ENCODE measurements at regions not wholly inside any gene's neighbourhood (a gene's known extent, or its start where the extent isn't known, plus 50 kb on each side); places are given as distances from the start of the nearest gene placed in this dataset.

DNA sequence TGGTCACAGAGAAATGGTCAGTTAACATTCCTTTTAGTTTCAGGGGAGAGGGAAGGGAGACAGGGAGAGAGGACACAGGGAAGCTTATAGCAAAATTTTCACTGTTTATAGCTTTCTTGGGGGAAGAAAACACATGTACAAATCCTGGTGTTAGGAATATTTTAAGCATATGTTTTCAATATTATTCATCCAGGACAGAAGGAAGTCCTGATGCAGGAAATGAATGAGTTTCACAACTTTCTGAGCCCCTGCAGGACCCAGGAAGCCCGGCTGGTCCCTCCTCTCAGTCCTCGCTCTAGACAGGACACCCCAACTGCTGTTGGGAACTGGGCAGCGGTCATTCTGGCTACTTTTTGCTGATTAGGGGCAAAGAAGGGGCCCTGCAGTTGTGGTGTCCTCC lies 71.1 kb upstream of the ZDHHC17 start:
- TF ChIP-seq, protein P1, sequence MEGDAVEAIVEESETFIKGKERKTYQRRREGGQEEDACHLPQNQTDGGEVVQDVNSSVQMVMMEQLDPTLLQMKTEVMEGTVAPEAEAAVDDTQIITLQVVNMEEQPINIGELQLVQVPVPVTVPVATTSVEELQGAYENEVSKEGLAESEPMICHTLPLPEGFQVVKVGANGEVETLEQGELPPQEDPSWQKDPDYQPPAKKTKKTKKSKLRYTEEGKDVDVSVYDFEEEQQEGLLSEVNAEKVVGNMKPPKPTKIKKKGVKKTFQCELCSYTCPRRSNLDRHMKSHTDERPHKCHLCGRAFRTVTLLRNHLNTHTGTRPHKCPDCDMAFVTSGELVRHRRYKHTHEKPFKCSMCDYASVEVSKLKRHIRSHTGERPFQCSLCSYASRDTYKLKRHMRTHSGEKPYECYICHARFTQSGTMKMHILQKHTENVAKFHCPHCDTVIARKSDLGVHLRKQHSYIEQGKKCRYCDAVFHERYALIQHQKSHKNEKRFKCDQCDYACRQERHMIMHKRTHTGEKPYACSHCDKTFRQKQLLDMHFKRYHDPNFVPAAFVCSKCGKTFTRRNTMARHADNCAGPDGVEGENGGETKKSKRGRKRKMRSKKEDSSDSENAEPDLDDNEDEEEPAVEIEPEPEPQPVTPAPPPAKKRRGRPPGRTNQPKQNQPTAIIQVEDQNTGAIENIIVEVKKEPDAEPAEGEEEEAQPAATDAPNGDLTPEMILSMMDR (IDR thresholded peaks at IDR 0.05 in 8 of 11, conservative IDR thresholded peaks at IDR 0.05 in 3 of 11) = no peak
- TF ChIP-seq POLR2AphosphoS5 (IDR thresholded peaks at IDR 0.05) (no peak), POLR2A (IDR thresholded peaks at IDR 0.05) (no peak)
- WGBS, 5 donors = 58 to 82% (median 67%) methylated on average over 3 of the region's 3 CpGs
- intact Hi-C loops (cut with DNase I; ENCODE audit: low total_unique reads) = no loop called here
- Histone ChIP-seq H3K9me3 (no peaks in the 10 kb centered on the region), H3K4me1 (peaks cover 0 to 13% (median 1%) of the 10 kb centered on the region in 6 donors), H3K4me3 (no peak overlapping the region), H3K36me3 (no peaks in the 10 kb centered on the region), H3K27me3 (replicated peaks in 1 of 7) (no peaks in the 10 kb centered on the region), H3K27ac (no peak overlapping the region)
- no peak for DNase-seq

DNA sequence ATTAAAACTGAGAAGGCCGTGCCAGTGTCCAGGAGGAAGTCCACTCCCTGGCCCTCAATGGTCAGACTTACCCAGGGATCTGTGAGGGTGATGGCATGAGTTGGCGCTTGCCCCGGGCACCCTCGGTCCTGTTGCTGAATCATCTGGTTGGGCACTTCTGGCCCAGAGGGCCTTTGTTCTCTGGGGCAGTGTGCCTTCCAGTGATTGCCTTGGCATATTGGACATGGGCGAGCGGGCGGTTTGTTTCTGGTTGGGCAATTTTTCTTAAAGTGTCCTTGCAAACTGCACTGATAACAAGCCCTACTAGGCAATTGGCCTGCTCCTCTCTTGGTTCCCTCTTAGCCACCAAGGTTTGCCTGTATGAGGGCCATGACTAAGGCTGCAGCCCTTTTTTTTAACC lies 69.5 kb upstream of the ZDHHC17 start:
- no peaks in the 10 kb centered on the region for H3K36me3 ChIP-seq
- no peak for DNase-seq
- H3K27me3 ChIP-seq (replicated peaks in 1 of 7) = no peaks in the 10 kb centered on the region
- intact Hi-C loops (cut with DNase I; ENCODE audit: low total_unique reads) = no loop called here
- TF ChIP-seq POLR2A (IDR thresholded peaks at IDR 0.05) = no peak
- TF ChIP-seq, protein P1 (IDR thresholded peaks at IDR 0.05 in 8 of 11, conservative IDR thresholded peaks at IDR 0.05 in 3 of 11) = no peak
- TF ChIP-seq POLR2AphosphoS5 (IDR thresholded peaks at IDR 0.05) = no peak
- WGBS, 5 donors = 95 to 99% (median 96%) methylated on average over 5 to 7 of the region's 7 CpGs
- H3K4me1 ChIP-seq = peaks cover 0 to 8% (median 3%) of the 10 kb centered on the region in 6 donors
- no peaks in the 10 kb centered on the region for H3K9me3 ChIP-seq
- H3K27ac ChIP-seq = no peak overlapping the region
- H3K4me3 ChIP-seq = no peak overlapping the region

DNA sequence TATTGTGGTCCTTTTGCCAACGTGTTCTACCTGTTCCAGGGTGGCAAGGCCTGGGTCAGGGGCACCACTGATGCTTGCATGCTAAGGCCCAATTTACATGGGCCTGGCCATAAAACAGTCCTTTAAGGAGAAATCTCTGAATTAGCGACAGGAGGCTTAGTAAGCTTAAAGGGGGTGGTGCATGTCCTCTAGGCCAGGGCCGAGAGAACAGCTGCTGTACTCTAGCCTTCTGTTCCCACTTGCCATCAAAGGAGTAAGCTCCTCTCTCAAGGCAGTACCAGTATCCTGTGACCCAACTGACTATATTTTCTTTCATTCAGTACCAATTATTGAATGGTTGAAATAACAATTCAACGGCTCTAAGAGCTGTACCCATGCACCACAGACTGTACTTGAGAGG lies 67.7 kb upstream of the ZDHHC17 start:
- TF ChIP-seq, protein P1 (IDR thresholded peaks at IDR 0.05 in 8 of 11, conservative IDR thresholded peaks at IDR 0.05 in 3 of 11) = no peak
- no peak for TF ChIP-seq POLR2A (IDR thresholded peaks at IDR 0.05)
- TF ChIP-seq POLR2AphosphoS5 (IDR thresholded peaks at IDR 0.05) = no peak
- Histone ChIP-seq H3K4me1 (peaks cover 0 to 8% (median 3%) of the 10 kb centered on the region in 6 donors), H3K27ac (no peak overlapping the region), H3K36me3 (no peaks in the 10 kb centered on the region), H3K9me3 (no peaks in the 10 kb centered on the region), H3K27me3 (replicated peaks in 1 of 7) (no peaks in the 10 kb centered on the region), H3K4me3 (no peak overlapping the region)
- 82 to 94% (median 89%) methylated on average over 4 of the region's 4 CpGs for WGBS, 5 donors
- no peak for DNase-seq
- intact Hi-C loops (cut with DNase I; ENCODE audit: low total_unique reads) = no loop called here

DNA sequence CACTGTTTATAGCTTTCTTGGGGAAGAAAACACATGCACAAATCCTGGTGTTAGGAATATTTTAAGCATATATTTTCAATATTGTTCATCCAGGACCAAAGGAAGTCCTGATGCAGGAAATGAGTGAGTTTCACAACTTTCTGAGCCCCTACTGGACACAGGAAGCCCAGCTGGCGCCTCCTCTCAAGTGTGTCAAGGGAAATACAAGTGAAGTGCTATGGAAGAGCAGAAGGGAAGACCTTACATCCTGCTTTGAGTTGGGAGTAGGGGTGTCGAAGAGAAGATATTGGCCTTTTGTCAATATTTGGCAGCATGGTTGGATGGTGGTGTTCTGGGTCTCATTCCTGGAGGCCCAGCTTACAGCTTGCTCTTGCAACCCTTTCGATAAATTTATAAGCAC lies 66.1 kb upstream of the ZDHHC17 start:
- TF ChIP-seq, protein P1 (IDR thresholded peaks at IDR 0.05 in 8 of 11, conservative IDR thresholded peaks at IDR 0.05 in 3 of 11) = no peak
- TF ChIP-seq POLR2A (IDR thresholded peaks at IDR 0.05) (no peak), POLR2AphosphoS5 (IDR thresholded peaks at IDR 0.05) (no peak)
- intact Hi-C loops (cut with DNase I; ENCODE audit: low total_unique reads) = no loop called here
- WGBS, 5 donors = 46 to 68% (median 62%) methylated on average over 3 of the region's 3 CpGs
- no peak for DNase-seq
- no peak overlapping the region for H3K27ac ChIP-seq
- no peak overlapping the region for H3K4me3 ChIP-seq
- H3K4me1 ChIP-seq = peaks cover 0 to 8% (median 3%) of the 10 kb centered on the region in 6 donors
- no peaks in the 10 kb centered on the region for H3K36me3 ChIP-seq
- no peaks in the 10 kb centered on the region for H3K27me3 ChIP-seq (replicated peaks in 1 of 7)
- H3K9me3 ChIP-seq = no peaks in the 10 kb centered on the region

All from spleen (tissue), 11 donors.